HG02852 (cell line): ENCODE measurements at regions not wholly inside any gene's neighbourhood (a gene's known extent, or its start where the extent isn't known, plus 50 kb on each side); places are given as distances from the start of the nearest gene placed in this dataset.

Experiments used
- ATAC-seq: cut with Tn5 transposase; IDR thresholded peaks from one replicate; pipeline ENCODE4 v1.9.1; 2021; ENCODE audit warnings: mild to moderate bottlenecking, moderate library complexity; ENCODE audit not compliant: unreplicated experiment

DNA sequence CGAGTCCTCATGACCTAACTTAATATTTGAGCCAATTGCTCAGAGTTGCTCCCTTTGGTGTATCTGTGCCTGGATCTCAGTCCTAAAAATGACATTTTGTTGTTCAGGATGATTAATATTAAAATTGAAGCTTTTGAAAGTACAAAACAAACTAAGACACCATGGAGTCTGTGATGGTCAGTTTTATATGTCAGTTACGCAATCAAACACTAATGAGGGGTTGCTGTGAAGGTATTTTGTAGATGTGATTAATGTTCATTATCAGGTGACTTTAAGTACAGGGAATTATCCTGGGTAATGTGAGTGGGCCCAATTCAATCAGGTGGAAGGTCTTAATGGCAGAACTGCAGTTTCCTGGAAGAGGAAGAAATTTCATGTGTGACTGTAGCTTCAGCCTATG lies 546.7 kb downstream of the REEP3 start:
- no peak for ATAC-seq

DNA sequence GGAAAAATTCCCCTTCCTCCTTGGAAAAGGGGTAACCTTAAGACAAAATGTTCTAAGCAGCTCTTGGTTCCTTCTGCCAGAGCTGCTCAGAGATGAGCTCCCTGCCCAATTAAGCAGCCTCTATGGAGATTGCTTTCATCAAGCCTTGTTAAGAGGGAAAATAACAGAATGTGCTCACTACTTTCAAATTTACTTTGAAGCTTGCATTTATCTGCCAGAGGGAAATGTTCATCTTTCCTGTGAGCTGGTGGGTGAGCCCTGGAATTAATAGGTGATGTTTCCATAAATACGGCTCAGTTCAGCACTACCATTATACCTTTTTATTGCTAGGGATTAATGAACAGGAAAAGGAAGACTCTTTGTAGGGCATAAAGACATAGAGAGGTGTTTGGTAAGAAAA lies 549.0 kb downstream of the REEP3 start:
- no peak for ATAC-seq

DNA sequence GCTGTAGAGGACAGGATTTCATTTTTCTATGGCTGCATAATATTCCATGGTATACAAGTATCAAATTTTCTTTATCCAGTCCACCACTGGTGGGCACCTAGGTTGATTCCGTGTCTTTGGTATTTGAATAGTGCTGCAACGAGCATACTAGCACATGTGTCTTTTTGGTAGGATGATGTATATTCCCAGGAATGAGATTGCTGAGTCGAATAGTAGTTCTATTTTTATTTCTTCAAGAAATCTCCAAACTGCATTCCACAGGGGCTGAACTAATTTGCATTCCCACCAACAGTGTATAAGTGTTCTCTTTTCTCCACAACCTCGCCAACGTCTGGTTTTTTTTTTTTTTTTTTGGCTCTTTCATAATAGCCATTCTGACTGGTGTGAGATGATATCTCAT lies 550.0 kb downstream of the REEP3 start:
- no peak for ATAC-seq

DNA sequence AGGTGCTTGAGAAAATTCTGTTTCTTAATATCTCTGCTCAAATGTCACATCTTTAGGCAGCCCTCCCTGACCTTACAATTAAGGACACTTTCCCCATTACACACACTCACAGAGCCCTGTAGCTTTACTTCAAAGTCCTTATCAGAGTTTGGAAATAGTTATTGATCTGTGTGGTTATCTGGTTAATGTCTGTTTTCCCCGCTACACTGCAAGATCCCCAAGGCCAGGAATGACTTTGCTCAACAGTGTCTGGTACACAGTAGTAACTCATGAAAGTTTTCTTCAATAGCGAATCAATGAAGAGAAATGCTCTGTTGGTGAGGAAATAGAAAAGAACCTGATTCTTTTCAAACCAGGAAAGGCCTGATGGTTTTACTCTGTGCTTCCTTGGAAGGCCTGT lies 554.4 kb downstream of the REEP3 start:
- ATAC-seq, result no peak

DNA sequence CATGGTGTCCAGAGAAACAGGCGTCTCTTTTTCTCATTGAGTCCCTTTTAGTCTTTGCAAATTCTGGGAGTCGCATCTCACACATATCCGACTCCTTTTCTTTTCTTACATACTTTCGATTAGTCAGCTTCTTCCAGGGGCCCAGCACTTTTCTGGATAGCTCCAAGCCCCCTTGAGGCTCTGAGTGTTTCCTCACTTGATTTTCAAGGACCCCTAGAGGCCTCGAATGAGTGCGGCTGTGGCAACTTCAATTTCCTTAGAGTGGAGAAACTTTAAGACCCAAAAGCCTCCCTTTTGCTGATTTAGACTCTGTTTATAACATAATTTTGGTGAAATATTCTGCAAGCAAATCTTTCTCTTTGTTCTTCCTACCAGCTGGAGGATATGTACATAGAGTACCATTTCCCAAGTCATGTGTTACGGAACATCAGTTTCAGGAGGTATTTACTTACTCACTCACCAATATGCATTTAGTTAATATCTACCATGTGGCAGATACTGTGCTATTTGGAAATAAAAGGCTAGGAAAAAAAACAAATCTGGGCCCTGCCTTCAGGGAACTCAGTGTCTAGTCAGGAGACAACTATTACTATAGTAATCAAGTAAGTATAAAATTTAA lies 555.2 kb downstream of the REEP3 start:
- ATAC-seq, result no peak

DNA sequence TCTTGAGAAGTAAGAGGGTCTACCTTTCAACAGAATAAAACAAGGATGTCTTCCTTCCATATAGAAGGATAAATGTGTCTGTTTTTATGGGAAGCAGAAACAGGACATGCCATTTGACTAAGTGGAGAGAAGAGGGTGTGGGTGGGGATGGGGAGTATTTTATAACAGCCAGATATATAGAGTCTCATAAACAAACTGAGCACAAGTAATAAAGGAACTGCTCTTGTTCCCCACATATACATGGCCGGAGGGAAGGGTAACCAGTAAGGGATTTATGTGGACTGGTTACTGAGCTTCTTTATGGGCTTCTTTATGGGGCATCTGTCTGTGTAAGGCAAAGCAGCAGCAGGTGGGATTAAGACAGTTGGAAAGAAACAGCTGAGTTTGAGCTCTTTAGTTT lies 558.1 kb downstream of the REEP3 start:
- ATAC-seq, result no peak

DNA sequence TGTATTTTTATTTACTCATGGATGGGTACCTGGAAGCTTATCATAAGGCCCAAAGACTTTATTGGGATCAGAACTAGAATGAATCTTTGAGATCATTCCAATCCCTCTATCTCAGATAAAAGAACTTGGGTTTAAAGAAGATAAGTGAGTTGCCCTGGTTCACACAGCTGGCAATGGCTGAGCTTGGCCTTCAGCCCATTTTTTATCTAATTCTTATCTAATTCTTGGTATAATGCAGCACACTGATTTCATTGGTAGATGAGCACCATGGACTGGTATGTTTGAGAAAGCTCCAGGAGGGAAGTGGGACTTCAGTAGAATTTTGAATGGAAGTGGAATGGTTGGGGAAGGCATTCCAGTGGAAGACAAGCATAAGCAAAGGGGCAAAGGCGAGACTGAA lies 558.9 kb downstream of the REEP3 start:
- no peak for ATAC-seq

DNA sequence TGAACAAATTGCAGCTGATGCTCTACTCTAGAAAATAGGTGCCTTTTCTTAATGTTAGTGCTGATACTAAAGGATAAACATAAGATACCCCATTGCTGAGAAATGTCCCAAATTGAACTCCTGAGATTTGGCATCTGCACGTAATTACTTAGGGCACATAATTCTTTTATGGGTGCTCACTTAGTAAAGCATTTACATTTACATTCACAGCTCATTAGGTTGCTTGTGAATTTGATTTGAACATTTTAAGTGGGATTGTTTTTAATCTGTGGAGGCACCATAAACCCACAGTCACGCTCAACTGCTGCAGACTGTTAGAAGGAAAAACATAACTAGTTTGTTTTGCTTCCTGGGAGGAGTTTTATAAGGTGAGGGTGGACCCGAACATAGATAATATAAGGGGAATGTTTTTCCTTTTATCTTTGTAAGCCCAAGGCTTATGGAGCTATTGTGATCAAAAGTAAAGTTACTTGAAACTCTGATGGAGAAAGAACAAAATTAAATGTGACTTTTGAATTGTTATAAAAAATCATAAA lies 560.8 kb downstream of the REEP3 start:
- no peak for ATAC-seq

DNA sequence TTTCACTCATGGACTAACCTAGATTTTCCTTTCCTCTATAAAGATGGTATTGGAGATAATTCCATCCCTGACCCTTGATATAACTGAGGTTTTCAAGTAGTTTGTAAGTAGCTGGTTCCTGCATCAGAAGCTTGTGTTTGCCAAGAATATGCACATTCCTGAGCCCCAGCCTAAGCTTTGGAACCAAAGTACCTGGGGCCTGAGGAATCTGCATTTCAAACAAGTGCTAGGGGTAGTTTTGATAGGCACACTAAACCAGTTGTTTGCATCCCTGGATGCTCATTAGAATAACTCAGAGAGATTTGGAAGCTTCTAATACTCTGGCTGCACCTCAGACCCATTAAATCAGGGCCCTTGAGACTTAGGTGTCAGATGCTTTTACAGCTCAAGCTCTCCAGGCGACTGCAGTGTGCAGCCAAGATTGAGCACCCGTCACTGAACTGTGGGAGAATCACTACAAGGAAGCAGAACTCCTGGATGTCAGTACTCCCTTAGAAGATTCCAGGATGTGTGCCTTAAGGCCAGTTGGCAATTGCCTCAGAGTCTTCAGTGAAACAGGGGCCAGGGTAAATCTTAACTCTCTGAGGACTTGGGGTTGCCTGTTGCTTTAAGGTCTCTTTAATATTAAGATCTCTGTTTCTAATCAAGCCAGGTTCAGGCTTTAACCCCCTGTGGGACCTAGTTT lies 565.0 kb downstream of the REEP3 start:
- ATAC-seq, result no peak

DNA sequence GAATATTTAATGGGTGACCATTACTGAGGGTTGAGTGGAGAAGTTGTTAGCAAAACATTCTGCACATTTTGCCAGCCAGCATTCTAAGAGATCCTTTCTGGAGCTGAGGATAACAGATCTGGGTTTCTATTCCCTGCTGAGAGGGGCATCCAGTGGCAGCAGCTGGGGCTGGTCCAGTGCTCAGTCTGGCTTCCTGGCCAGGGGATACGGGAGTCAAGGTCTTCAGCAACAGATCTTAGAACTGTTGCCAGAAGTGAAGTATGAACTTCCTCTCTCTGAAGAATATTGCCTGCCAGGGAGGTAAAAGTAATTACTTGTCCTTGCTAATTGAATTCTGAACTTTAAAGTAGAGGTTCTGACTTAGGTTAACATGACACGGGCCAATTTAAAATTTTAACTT lies 568.4 kb downstream of the REEP3 start:
- ATAC-seq, result no peak

DNA sequence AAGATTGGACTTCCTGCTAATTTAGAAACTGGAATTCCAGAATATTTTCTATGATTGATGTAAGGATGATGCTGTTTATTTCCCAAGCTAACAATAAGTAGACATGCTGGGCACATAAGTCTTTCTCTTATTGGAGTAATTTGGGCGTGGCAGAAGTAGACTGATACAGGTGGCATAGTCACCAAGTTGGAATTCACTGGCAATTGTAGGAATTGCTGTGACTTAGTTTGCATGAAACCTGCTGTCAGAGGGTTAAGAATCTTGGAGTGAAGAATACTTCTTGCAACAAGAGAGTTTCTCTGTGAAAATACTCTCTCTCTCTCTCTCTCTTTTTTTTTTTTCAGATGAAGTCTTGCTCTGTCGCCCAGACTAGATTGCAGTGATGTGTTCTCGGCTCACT lies 569.7 kb downstream of the REEP3 start:
- no peak for ATAC-seq

DNA sequence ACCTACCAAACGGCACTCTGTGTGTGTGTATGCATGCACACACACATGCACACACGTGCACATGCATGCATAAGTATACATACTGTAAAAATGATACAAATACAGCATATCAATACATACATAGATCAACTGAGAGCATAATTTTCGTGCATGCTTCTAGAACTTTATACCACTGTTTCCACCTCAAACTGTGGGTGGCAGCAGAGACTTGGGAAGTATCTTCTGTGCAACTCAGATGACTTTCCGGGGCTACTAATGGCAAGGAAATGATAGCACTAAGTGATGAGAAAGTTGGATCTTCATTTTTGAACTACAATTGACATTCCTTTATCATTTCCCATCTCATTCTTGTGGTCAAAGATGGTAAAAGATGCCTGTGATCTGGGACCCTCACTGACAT lies 570.7 kb downstream of the REEP3 start:
- no peak for ATAC-seq

DNA sequence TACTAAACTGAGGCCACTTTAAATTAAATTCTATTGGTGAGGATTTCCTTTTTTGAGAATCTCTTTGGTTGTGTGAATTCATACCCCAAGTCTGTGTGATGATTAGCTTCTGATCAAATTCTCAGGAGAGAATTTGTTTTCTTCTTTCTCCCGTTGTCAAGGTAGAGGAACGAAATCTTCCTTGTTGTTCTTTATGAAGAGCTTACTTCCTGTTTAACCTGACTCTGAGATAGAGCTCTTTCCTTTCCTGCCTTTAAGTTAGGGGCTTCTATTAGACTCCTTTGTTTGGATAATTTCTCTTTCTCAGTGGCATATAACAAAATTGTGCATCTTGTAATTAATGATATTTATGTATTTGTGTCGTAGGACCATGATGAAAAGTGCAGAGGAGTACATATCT lies 572.1 kb downstream of the REEP3 start:
- ATAC-seq, result no peak

DNA sequence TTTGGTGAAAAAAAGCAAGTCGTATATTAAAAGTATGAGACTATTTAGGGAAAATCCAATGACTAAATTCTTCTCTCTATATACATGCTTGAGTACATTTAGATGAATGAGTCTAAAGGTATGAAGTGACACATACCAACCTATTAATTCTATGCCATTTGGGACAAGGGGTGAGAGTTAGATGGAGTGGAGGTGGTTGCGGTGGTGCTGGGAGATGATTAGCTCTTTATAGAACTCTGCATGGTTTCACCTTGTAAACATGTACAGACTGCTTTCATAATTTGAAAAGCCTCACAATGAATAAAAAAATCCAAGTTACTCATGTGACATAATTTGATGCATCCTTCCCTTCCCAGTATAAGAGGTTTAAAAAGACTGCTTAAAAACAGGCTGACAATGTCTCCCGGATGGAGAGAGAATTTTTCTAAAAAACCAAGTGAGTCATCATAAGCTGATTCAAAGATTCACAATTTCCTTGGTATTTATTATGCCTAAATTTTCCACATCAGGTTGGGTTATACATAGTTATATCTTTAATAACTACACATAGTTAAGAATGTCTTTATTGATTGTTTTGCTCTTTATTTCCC lies 572.8 kb downstream of the REEP3 start:
- ATAC-seq, result no peak

DNA sequence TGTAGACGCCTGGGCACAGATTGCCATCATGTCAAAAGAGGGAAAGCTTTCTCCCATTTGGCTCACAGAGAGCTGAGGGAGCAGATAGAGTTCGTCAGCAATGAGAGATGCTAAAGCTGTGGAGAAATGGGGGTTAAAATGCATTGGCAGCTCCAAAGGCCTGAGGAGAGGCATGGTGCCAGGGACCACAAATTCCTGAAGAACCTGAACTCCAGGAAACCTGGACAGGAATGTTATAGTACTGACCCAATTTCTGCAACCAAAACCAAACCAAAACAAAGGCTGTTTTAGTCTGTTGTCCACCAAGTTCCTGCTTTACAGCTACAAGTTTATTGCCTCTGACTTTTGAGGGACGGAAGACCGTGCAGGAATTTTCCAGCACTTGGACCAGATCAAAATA lies 575.7 kb downstream of the REEP3 start:
- no peak for ATAC-seq

DNA sequence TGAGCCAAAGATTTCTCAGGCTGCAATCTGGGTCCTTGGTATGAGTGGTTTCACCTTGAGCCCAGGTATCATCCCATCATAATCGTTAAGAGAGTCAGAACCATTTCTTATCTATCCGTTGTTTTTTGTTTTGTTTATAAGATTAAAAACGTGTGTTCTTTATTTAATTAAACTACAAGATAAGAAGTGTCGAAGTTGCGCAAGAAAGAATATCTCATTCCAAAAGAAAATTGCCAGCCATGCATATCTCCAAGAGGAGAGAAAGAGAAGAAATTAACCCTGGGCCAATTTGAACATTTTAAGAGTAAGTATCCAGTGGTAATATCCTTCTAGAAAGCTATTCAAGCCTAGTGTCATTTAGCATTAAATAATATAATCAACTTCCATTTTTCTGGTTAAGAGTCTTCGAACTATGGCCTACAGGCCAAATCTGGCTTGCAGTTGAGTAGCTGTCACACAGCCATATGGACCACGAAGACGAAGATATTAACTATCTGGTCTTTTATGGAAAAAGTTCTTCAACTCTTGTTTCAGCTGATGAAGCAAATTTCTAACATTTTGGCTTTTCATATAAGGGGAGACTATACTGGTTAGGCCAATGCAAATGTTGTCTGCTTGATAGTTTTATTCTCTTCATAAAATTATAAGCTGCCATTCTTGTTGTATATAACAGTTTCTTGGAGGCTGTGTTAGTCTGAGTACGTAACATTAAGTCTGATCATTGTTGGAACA lies 576.4 kb downstream of the REEP3 start:
- no peak for ATAC-seq

DNA sequence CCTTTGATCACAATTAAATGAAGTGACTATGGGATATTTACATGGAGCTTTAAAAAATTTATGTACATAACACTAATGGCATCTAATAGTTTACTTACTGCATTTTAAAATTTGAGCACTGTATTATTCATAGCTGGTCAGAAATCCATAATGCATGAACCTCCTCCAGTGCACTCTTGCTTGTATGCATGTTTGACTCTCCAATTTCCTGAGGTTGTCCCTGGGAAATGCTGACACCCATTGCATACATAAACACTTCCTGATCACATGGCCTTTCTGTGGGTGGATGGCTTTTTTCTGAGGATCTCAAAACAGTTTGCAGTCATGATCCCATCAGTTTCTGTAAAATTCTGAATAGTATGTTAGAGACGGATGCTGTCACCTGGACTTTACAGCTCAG lies 577.8 kb downstream of the REEP3 start:
- no peak for ATAC-seq

DNA sequence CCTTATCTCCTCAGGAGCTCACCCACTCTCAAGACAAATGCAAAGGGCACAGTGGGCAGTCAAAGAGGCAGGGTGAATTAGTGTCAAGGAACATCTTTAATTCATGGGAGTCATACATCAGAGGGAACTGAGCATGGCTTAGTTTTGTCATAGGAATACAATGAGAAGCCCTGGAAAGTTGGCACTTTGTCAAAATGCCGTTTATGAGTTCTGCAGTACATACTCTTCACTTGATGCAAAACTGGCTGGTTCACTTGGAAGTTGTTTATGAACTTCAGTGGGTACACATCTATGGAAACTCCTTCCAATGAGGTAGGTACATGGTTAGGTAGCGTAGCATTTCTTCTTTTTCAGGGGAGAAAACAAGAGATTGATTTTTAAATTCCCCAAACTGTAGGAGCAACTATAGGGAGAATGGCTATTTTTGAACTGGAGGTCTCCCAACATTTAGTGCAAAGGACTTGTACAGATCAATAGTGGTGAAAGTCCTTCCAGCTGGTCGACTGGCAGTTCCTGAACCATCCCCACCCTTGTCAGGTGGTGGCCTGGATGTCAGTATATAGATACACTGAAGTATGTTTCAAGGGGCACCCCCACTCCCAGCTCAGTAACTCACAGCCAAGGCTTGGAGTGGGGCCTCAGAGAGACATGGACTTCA lies 580.5 kb downstream of the REEP3 start:
- ATAC-seq, result no peak

DNA sequence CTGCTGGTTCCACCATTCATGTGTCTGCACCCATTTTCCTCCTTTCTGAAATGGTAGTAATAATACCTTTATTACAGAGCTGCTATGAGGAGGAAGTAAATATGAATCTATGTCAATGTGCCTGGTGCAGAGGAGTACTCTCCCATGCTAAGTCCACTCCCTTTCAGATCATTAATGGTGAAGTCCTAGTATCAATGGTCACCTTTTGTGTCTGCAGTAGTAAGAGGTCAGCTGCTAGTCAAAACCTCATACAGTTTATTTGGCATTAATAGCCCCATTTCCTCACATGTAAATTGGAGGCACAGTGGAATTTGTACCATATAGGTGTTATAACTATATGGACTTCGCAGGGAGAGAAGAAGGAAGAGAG lies 581.0 kb downstream of the REEP3 start:
- ATAC-seq, result no peak

DNA sequence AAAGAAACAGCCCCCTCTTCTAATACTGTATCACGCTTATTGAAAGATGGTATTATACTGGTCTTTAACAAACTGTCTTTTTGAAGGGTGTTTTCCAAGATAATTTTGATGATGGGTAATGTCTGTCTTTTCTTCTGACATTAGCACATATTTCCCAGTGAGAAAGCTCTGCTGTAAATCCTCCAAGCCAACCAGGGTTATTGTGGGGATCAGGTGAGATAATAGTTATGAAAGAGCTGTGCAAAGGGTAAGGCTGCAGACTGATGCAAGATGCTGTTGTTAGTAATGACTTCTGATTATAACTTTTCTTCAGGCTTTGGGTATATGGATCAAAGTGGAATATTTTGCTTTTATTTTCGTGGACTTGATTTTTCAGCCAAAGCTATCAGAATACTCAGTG lies 581.7 kb downstream of the REEP3 start:
- no peak for ATAC-seq

DNA sequence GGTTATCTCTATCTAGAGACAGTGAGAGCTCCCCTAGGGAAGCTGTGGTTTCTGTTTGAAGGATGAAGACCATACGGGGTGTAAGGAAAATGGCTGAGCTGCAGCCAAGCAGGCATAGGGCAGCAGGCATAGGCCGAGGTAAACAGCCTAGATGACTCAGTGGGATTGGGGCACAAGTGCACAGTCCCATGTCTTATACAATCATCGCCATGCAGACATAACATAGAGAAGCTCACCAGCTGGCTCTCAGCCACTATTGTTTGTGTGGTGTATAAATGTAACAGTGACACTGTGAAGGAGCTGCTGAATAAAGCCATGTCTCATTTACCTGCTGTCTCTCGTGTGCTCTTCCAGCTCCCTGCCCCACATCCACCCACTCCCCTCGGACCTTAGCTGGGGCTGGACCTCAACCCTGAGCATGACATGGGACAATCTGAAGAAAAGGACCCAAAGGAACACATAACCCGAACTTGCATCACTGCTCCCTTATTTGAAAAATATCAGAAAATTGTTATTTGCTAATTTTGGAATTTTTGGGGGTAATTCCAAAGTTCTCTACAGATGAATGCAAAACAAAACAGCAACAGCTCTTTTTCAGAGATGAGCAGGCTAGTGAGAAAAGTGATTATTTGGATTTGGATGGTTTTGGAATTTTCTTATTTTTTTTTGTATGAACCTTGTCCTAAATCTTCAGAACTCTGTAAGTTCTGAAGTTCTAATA lies 582.7 kb downstream of the REEP3 start:
- ATAC-seq, result no peak
